Posterior vena cava (tissue), 2 donors: ENCODE measurements at regions not wholly inside any gene's neighbourhood (a gene's known extent, or its start where the extent isn't known, plus 50 kb on each side); places are given as distances from the start of the nearest gene placed in this dataset.
"Not testable (repeated sequence)": the region's sequence is repeated elsewhere in the genome, so short reads cannot be mapped to it uniquely, and the experiment has no call there.

Experiments used
- DNase-seq: peaks from one replicate; pipeline ENCODE4 v3.0.0-alpha.2; 2020; ENCODE audit warnings: low spot score
- intact Hi-C, 2 donors: fragments of 100-400 bp; cut with DNase I; formaldehyde crosslinking; loops; one replicate each; pipeline versions ENCODE4 v1.14.1 to v1.14.2; 2022 to 2023
- donor health status: DM: yes; HTN: yes; CAD: no.
- donor health status: DM: yes; HTN: yes; CAD: no.

- no peak for DNase-seq
- intact Hi-C loops = no loop called here
These were observed 589.6 kb upstream of the FAM98A start for GRCh38 chr2:34188464-34189303.

GRCh38 chr2:34179511-34179910 lies 580.4 kb upstream of the FAM98A start:
- intact Hi-C loops = no loop called here

GRCh38 chr2:34178482-34178881 lies 579.4 kb upstream of the FAM98A start:
- no peak for DNase-seq
- intact Hi-C loops = no loop called here

More at GRCh38 chr2:34179511-34179910, 580.4 kb upstream of the FAM98A start:
- DNase-seq = no peak

GRCh38 chr2:34176693-34177092 lies 577.6 kb upstream of the FAM98A start:
- no peak for DNase-seq
- intact Hi-C loops = no loop called here

GRCh38 chr2:34174506-34174905 lies 575.4 kb upstream of the FAM98A start:
- DNase-seq = no peak
- intact Hi-C loops = no loop called here

GRCh38 chr2:34162231-34162630 lies 563.1 kb upstream of the FAM98A start:
- intact Hi-C loops = no loop called here
- no peak for DNase-seq

GRCh38 chr2:34161549-34161948 lies 562.5 kb upstream of the FAM98A start:
- no peak for DNase-seq
- intact Hi-C loops = no loop called here

GRCh38 chr2:34159901-34160300 lies 560.8 kb upstream of the FAM98A start:
- intact Hi-C loops = no loop called here
- DNase-seq = no peak

GRCh38 chr2:34153484-34153883 lies 554.4 kb upstream of the FAM98A start:
- intact Hi-C loops = no loop called here
- no peak for DNase-seq

- DNase-seq = no peak
- intact Hi-C loops = no loop called here
These were observed 548.7 kb upstream of the FAM98A start for GRCh38 chr2:34147780-34148179.

GRCh38 chr2:34143149-34143548 lies 544.0 kb upstream of the FAM98A start:
- DNase-seq = no peak
- intact Hi-C loops = no loop called here

- DNase-seq, intact Hi-C loops: not testable (repeated sequence)
These were observed 543.5 kb upstream of the FAM98A start for GRCh38 chr2:34142531-34143008.

GRCh38 chr2:34133065-34133464 lies 534.0 kb upstream of the FAM98A start:
- DNase-seq, intact Hi-C loops: not testable (repeated sequence)

- DNase-seq = no peak
- intact Hi-C loops = no loop called here
These were observed 527.2 kb upstream of the FAM98A start for GRCh38 chr2:34126279-34126678.

GRCh38 chr2:34123996-34124785 lies 525.1 kb upstream of the FAM98A start:
- DNase-seq = no peak
- intact Hi-C loops = no loop called here

GRCh38 chr2:34121076-34121475 lies 522.0 kb upstream of the FAM98A start:
- intact Hi-C loops = no loop called here
- no peak for DNase-seq

- intact Hi-C loops = no loop called here
- DNase-seq = no peak
These were observed 516.0 kb upstream of the FAM98A start for GRCh38 chr2:34115076-34115475.

- intact Hi-C loops = no loop called here
- no peak for DNase-seq
These were observed 513.1 kb upstream of the FAM98A start for GRCh38 chr2:34112161-34112560.

GRCh38 chr2:34110392-34110791 lies 511.3 kb upstream of the FAM98A start:
- no peak for DNase-seq
- intact Hi-C loops = no loop called here

GRCh38 chr2:34107811-34108210 lies 508.7 kb upstream of the FAM98A start:
- no peak for DNase-seq
- intact Hi-C loops = no loop called here
